GM19043 (cell line): ENCODE measurements at regions not wholly inside any gene's neighbourhood (a gene's known extent, or its start where the extent isn't known, plus 50 kb on each side); places are given as distances from the start of the nearest gene placed in this dataset.
"Not testable (repeated sequence)": the region's sequence is repeated elsewhere in the genome, so short reads cannot be mapped to it uniquely, and the experiment has no call there.

Experiments
- ATAC-seq: cut with Tn5 transposase; IDR thresholded peaks from one replicate; pipeline ENCODE4 v1.9.1; 2021; ENCODE audit warnings: low read depth; ENCODE audit not compliant: unreplicated experiment

- no peak for ATAC-seq
These were observed 1049.9 kb downstream of the TSN start for GRCh38 chr2:122805346-122805745.

GRCh38 chr2:122808286-122808969 is 1053.0 kb downstream of the TSN start:
- ATAC-seq = no peak

GRCh38 chr2:122812214-122812613 is 1056.8 kb downstream of the TSN start:
- not testable (repeated sequence) for ATAC-seq

GRCh38 chr2:122815120-122815519 is 1059.7 kb downstream of the TSN start:
- no peak for ATAC-seq

- no peak for ATAC-seq
These were observed 1061.4 kb downstream of the TSN start for GRCh38 chr2:122816803-122817202.

- ATAC-seq = no peak
These were observed 1066.9 kb downstream of the TSN start for GRCh38 chr2:122822319-122822718.

- ATAC-seq = no peak
These were observed 1074.7 kb downstream of the TSN start for GRCh38 chr2:122830157-122830556.

GRCh38 chr2:122831649-122832048 is 1076.2 kb downstream of the TSN start:
- no peak for ATAC-seq

GRCh38 chr2:122843503-122843902 is 1088.1 kb downstream of the TSN start:
- ATAC-seq = no peak

GRCh38 chr2:122851161-122851560 is 1095.7 kb downstream of the TSN start:
- ATAC-seq = no peak

- ATAC-seq = no peak
These were observed 1096.6 kb downstream of the TSN start for GRCh38 chr2:122851972-122852531.

GRCh38 chr2:122856696-122857095 is 1101.2 kb downstream of the TSN start:
- ATAC-seq = no peak

GRCh38 chr2:122858075-122858702 is 1102.7 kb downstream of the TSN start:
- no peak for ATAC-seq

GRCh38 chr2:122858813-122859212 is 1103.4 kb downstream of the TSN start:
- no peak for ATAC-seq

- no peak for ATAC-seq
These were observed 1103.8 kb downstream of the TSN start for GRCh38 chr2:122859260-122859659.

GRCh38 chr2:122863532-122863931 is 1108.1 kb downstream of the TSN start:
- no peak for ATAC-seq

GRCh38 chr2:122864728-122865127 is 1109.3 kb downstream of the TSN start:
- ATAC-seq = no peak

- ATAC-seq = no peak
These were observed 1110.6 kb downstream of the TSN start for GRCh38 chr2:122866095-122866494.

GRCh38 chr2:122867941-122868340 is 1112.5 kb downstream of the TSN start:
- no peak for ATAC-seq

- ATAC-seq = no peak
These were observed 1113.3 kb downstream of the TSN start for GRCh38 chr2:122868646-122869275.

GRCh38 chr2:122873951-122874350 is 1118.5 kb downstream of the TSN start:
- ATAC-seq = no peak
